ENCODE measurements at regions not wholly inside any gene's neighbourhood (a gene's known extent, or its start where the extent isn't known, plus 50 kb on each side); places are given as distances from the start of the nearest gene placed in this dataset.

DNA sequence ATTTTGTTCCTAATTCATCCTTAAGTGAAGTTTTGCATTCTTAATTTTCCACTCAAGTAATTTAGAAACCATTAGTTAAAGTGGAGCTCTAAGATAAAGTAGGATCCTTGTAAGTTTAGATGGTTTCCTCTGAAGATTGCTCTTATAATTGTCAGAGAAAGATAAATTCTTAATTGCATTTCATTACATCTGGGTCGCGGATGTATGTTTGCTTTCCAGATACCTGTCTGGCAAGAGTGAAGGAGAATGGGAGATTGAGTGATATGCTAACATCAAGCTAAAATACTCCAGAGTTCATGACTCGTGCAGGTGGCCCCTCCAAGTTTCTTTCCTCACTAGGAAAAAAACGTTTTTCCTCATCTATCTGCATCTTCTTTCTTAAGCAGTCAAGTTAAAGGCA, 361.8 kb downstream of the DOK5 start:
- TF ChIP-seq POLR2AphosphoS5 (IDR thresholded peaks at IDR 0.05) (no peak), POLR2A (IDR thresholded peaks at IDR 0.05) (no peak), EP300 (IDR thresholded peaks at IDR 0.05) (no peak)
- TF ChIP-seq, protein P1, sequence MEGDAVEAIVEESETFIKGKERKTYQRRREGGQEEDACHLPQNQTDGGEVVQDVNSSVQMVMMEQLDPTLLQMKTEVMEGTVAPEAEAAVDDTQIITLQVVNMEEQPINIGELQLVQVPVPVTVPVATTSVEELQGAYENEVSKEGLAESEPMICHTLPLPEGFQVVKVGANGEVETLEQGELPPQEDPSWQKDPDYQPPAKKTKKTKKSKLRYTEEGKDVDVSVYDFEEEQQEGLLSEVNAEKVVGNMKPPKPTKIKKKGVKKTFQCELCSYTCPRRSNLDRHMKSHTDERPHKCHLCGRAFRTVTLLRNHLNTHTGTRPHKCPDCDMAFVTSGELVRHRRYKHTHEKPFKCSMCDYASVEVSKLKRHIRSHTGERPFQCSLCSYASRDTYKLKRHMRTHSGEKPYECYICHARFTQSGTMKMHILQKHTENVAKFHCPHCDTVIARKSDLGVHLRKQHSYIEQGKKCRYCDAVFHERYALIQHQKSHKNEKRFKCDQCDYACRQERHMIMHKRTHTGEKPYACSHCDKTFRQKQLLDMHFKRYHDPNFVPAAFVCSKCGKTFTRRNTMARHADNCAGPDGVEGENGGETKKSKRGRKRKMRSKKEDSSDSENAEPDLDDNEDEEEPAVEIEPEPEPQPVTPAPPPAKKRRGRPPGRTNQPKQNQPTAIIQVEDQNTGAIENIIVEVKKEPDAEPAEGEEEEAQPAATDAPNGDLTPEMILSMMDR (IDR thresholded peaks at IDR 0.05): no peak
